HepG2 (cell line): ENCODE measurements at regions not wholly inside any gene's neighbourhood (a gene's known extent, or its start where the extent isn't known, plus 50 kb on each side); places are given as distances from the start of the nearest gene placed in this dataset.
"Not testable (repeated sequence)": the region's sequence is repeated elsewhere in the genome, so short reads cannot be mapped to it uniquely, and the experiment has no call there.

Experiments
- ATAC-seq: fragments of 200-7000 bp; cut with Tn5 transposase; 3 replicates; pipeline ENCODE4 v1.9.1; 2020; ENCODE audit warnings: mild to moderate bottlenecking, moderate library complexity
- BruUV-seq: library from RNA; stranded (reverse); fragments of 400-500 nt; replicated peaks from 2 replicates; lab custom pipeline; 2021; lab: Mats Ljungman, UMichigan
- CTCF ChIA-PET: fragments of 300-600 bp; formaldehyde crosslinking; extraction: SDS; loops from one replicate; lab custom pipeline; 2021; ENCODE audit warnings: low total read pairs, inconsistent platforms, low intra/inter-chr PET ratio; lab: Yijun Ruan, JAX
- POLR2A ChIA-PET: fragments of 350-600 bp; sonication (Branson Sonifier 250); formaldehyde crosslinking; loops from one replicate; lab custom pipeline; 2020; ENCODE audit warnings: antibody characterized with exemption, inconsistent platforms; lab: Yijun Ruan, JAX
- DNase-seq: peaks from one replicate; pipeline ENCODE4 v3.0.0-alpha.2; 2015; ENCODE audit warnings: low spot score
- FAIRE-seq: peaks from 3 replicates; lab custom pipeline; 2011; peaks lifted over from hg19 to GRCh38; lab: Jason Lieb, UNC
- H2AFZ ChIP-seq: one replicate; pipeline ENCODE4 v1.6.1; 2011; ENCODE audit warnings: low read length, inconsistent platforms
- H3K27ac ChIP-seq: fragments of 300-600 bp; 3 replicates; pipeline ENCODE4 v1.8.0; 2011; ENCODE audit warnings: mixed run types, mild to moderate bottlenecking, mixed read lengths, low read length, inconsistent platforms; ENCODE audit not compliant: insufficient read depth; ENCODE audit errors: extremely low read length
- H3K27me3 ChIP-seq, 2 experiments: fragments of 200-600 bp in 1 of 2; 2 replicates in 1 of 2; 3 replicates in 1 of 2; pipeline versions ENCODE4 v1.6.0 to v1.8.0; 2011; ENCODE audit warnings: low read length in 2 of 2, mild to moderate bottlenecking in 2 of 2, moderate library complexity in 2 of 2, inconsistent platforms in 1 of 2; ENCODE audit not compliant: insufficient read depth in 2 of 2, control insufficient read depth in 1 of 2
- H3K36me3 ChIP-seq, 2 experiments: fragments of 200-600 bp in 1 of 2; replicated peaks in 1 of 2; 2 replicates in 1 of 2; 3 replicates in 1 of 2; pipeline versions ENCODE4 v1.5.1 to v1.8.0; 2011; ENCODE audit warnings: low read length in 2 of 2, inconsistent platforms in 1 of 2; ENCODE audit not compliant: insufficient read depth in 2 of 2, control insufficient read depth in 1 of 2
- H3K4me1 ChIP-seq: 2 replicates; pipeline ENCODE4 v1.5.1; 2012; ENCODE audit warnings: low read length, inconsistent platforms; ENCODE audit not compliant: insufficient read depth
- H3K4me2 ChIP-seq: 2 replicates; pipeline ENCODE4 v1.6.0; 2011; ENCODE audit warnings: low read depth, low read length, inconsistent platforms
- H3K4me3 ChIP-seq, 3 experiments: fragments of 200-600 bp in 1 of 3; sonication (generic), shearing (Covaris generic) in 1 of 3; replicated peaks in 1 of 3; 2 replicates each; pipeline ENCODE4 v1.5.1; 2011 to 2016; ENCODE audit warnings: low read length in 3 of 3, inconsistent platforms in 2 of 3, low read depth in 2 of 3, mild to moderate bottlenecking in 2 of 3, control low read depth in 1 of 3, mixed read lengths in 1 of 3; ENCODE audit not compliant: insufficient read depth in 1 of 3
- H3K79me2 ChIP-seq: one replicate; pipeline ENCODE4 v1.6.1; 2011; ENCODE audit warnings: low read length, inconsistent platforms; ENCODE audit not compliant: insufficient read depth
- H3K9ac ChIP-seq: 2 replicates; pipeline ENCODE4 v1.6.0; 2011; ENCODE audit warnings: mild to moderate bottlenecking, low read depth, low read length, inconsistent platforms; ENCODE audit not compliant: insufficient read depth
- H3K9me3 ChIP-seq: 2 replicates; pipeline ENCODE4 v1.5.1; 2012; ENCODE audit warnings: mild to moderate bottlenecking, low read length
- H4K20me1 ChIP-seq: 2 replicates; pipeline ENCODE4 v1.6.0; 2011; ENCODE audit warnings: inconsistent platforms, mild to moderate bottlenecking, low read length, moderate library complexity; ENCODE audit not compliant: insufficient read depth
- HCFC1 ChIP-seq: fragments of 150-350 bp; IDR thresholded peaks from 2 replicates; pipeline ENCODE4 v1.6.1; 2014; ENCODE audit warnings: low read depth, low read length
- WGBS: methylation state at CpG from one replicate; pipeline ENCODE4 v1.1.6; 2017; ENCODE audit warnings: low lambda C conversion rate; 5-methylcytosine and 5-hydroxymethylcytosine counted together
- in situ Hi-C: cut with HindIII; loops from 2 replicates; pipeline ENCODE4 v1.10.0; 2017; ENCODE audit warnings: low pct_unique_long_range_greater_than_20kb; ENCODE audit not compliant: extremely low pct_ligation_motif_present
- intact Hi-C: fragments of 100-400 bp; cut with micrococcal nuclease; formaldehyde crosslinking; loops from one replicate; pipeline ENCODE4 v1.10.0; 2022; ENCODE audit not compliant: unreplicated experiment

DNA sequence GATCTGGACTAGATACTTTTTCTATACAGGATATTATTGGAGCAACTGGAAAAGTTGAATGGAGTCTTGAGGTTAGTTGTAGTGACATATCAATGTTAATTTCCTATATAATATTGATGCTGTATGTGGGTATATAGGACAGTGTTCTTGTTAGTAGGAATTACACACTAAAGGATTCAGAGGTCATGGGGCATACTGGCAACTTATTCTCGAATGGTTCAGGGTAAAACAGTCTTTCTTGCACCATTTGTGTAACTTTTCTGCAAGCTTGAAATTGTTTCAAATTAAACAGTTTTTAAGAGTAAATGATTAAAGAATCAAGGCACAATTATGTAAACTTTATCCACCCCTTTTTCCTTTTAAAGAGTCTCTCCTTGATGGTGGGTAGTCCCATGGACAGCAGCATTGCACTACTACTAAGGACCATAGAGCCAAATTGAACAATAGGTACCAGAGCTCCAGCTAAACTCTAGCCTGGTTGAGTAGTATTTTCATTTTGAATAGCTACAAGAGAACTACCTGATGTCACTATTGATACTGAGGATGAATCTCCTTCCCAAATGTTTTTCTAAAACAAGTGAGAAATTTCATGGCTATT lies 70.1 kb downstream of the DMP1 start:
- Histone ChIP-seq H3K27ac (no peak overlapping the region), H3K9me3 (peaks cover 6% of the 10 kb centered on the region), H2AFZ (no peak overlapping the region), H3K4me2 (no peak overlapping the region), H3K4me1 (no peaks in the 10 kb centered on the region), H4K20me1 (no peaks in the 10 kb centered on the region), H3K4me3 (no peak overlapping the region), H3K36me3 (no peaks in the 10 kb centered on the region), H3K79me2 (no peaks in the 10 kb centered on the region), H3K9ac (no peak overlapping the region), H3K27me3 (no peaks in the 10 kb centered on the region)
- in situ Hi-C loops: no loop called here
- no TSS peak for BruUV-seq
- DNase-seq: no peak
- intact Hi-C loops: no loop called here
- POLR2A ChIA-PET: no interaction called here
- no peak for ATAC-seq
- no peak for TF ChIP-seq HCFC1
- WGBS: 0% methylated on average over 1 of the region's 1 CpG
- FAIRE-seq: no peak
- CTCF ChIA-PET: no interaction called here

DNA sequence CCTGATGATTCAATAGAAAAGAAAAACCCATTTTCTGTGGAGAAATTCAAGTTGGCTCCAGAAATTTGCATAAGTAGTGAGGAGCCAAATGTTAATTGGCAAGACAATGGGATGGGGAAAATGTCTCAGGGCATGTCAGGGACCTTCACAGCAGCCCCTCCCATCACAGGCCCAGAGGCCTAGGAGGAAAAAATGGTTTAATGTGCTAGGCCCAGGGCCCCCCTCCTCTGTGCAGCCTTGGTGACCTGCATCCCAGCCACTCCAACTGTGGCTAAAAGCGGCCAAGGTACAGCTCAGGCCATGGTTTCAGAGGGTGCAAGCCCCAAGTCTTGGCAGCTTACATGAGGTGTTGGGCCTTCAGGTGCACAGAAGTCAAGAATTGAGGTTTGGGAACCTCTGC lies 74.1 kb upstream of the IBSP start:
- BruUV-seq, ATAC-seq, H3K4me1 ChIP-seq, H3K4me2 ChIP-seq, FAIRE-seq, H3K27me3 ChIP-seq, DNase-seq, H4K20me1 ChIP-seq, H3K4me3 ChIP-seq, H3K79me2 ChIP-seq, H2AFZ ChIP-seq, POLR2A ChIA-PET, intact Hi-C loops, H3K9ac ChIP-seq, H3K36me3 ChIP-seq, H3K27ac ChIP-seq, CTCF ChIA-PET, in situ Hi-C loops: not testable (repeated sequence)
- no CpG with 5 or more reads among the region's 1 CpG for WGBS
- peaks cover 19% of the 10 kb centered on the region for H3K9me3 ChIP-seq
